ENCODE measurements at regions not wholly inside any gene's neighbourhood (a gene's known extent, or its start where the extent isn't known, plus 50 kb on each side); places are given as distances from the start of the nearest gene placed in this dataset.

- TF ChIP-seq EP300 (IDR thresholded peaks at IDR 0.05) = no peak
- TF ChIP-seq CTCF (IDR thresholded peaks at IDR 0.05) = no peak
These were observed 352.3 kb upstream of the B3GAT1 start for GRCh38 chr11:134764367-134764766.
